Trophoblast cell (in vitro differentiated cells and primary cell): ENCODE measurements at regions not wholly inside any gene's neighbourhood (a gene's known extent, or its start where the extent isn't known, plus 50 kb on each side); places are given as distances from the start of the nearest gene placed in this dataset.

Experiments
- DNase-seq, 2 donors: peaks; one replicate each; pipeline ENCODE4 v3.0.0-alpha.2; 2016
- H2AFZ ChIP-seq: 2 replicates; pipeline ENCODE4 v1.6.1; 2013; ENCODE audit warnings: low read length, moderate library complexity, mild to moderate bottlenecking; ENCODE audit not compliant: insufficient read depth, poor library complexity
- H2AK5ac ChIP-seq: 2 replicates; pipeline ENCODE4 v1.6.1; 2013; ENCODE audit warnings: mild to moderate bottlenecking, low read length
- H2BK120ac ChIP-seq: 2 replicates; pipeline ENCODE4 v1.6.1; 2013; ENCODE audit warnings: low read length, mild to moderate bottlenecking, moderate library complexity; ENCODE audit not compliant: insufficient read depth, poor library complexity
- H2BK12ac ChIP-seq: 2 replicates; pipeline ENCODE4 v1.6.1; 2013; ENCODE audit warnings: mild to moderate bottlenecking, low read length, moderate library complexity
- H2BK5ac ChIP-seq: 2 replicates; pipeline ENCODE4 v1.6.1; 2013; ENCODE audit warnings: low read length, low read depth, moderate library complexity, mild to moderate bottlenecking; ENCODE audit not compliant: poor library complexity
- H3K14ac ChIP-seq: 2 replicates; pipeline ENCODE4 v1.6.1; 2013; ENCODE audit warnings: mild to moderate bottlenecking, low read length
- H3K18ac ChIP-seq: 2 replicates; pipeline ENCODE4 v1.6.1; 2013; ENCODE audit warnings: mild to moderate bottlenecking, low read length
- H3K23ac ChIP-seq: 2 replicates; pipeline ENCODE4 v1.6.1; 2013; ENCODE audit warnings: low read length
- H3K27ac ChIP-seq: 2 replicates; pipeline ENCODE4 v1.5.1; 2013; ENCODE audit warnings: low read depth, mild to moderate bottlenecking, inconsistent platforms, low read length, moderate library complexity
- H3K27me3 ChIP-seq: 2 replicates; pipeline ENCODE4 v1.6.1; 2013; ENCODE audit warnings: inconsistent platforms, mild to moderate bottlenecking, low read length, moderate library complexity; ENCODE audit not compliant: insufficient read depth
- H3K36me3 ChIP-seq, 2 experiments: 1 replicate in 1 of 2; 2 replicates in 1 of 2; pipeline ENCODE4 v1.6.1; 2013; ENCODE audit warnings: low read length in 2 of 2, mild to moderate bottlenecking in 2 of 2, moderate library complexity in 1 of 2; ENCODE audit not compliant: insufficient read depth in 2 of 2, control insufficient read depth in 1 of 2
- H3K4ac ChIP-seq: 2 replicates; pipeline ENCODE4 v1.6.1; 2013; ENCODE audit warnings: low read depth, mild to moderate bottlenecking, low read length, moderate library complexity
- H3K4me1 ChIP-seq, 2 experiments: 1 replicate in 1 of 2; 2 replicates in 1 of 2; pipeline ENCODE4 v1.6.1; 2013; ENCODE audit warnings: low read length in 2 of 2, mild to moderate bottlenecking in 2 of 2, moderate library complexity in 1 of 2; ENCODE audit not compliant: insufficient read depth in 2 of 2, control insufficient read depth in 1 of 2
- H3K4me2 ChIP-seq: 2 replicates; pipeline ENCODE4 v1.6.1; 2013; ENCODE audit warnings: inconsistent platforms, mild to moderate bottlenecking, low read length, moderate library complexity
- H3K4me3 ChIP-seq: 2 replicates; pipeline ENCODE4 v1.5.1; 2013; ENCODE audit warnings: mild to moderate bottlenecking, low read depth, low read length, inconsistent platforms
- H3K79me1 ChIP-seq: one replicate; pipeline ENCODE4 v1.6.1; 2013; ENCODE audit warnings: low read length
- H3K79me2 ChIP-seq: 2 replicates; pipeline ENCODE4 v1.6.1; 2013; ENCODE audit warnings: low read length, mild to moderate bottlenecking; ENCODE audit not compliant: control insufficient read depth, insufficient read depth, poor library complexity
- H3K9ac ChIP-seq: 2 replicates; pipeline ENCODE4 v1.6.1; 2013; ENCODE audit warnings: mild to moderate bottlenecking, low read length
- H3K9me3 ChIP-seq: 2 replicates; pipeline ENCODE4 v1.6.1; 2013; ENCODE audit warnings: low read depth, mild to moderate bottlenecking, control low read depth, inconsistent platforms, low read length; ENCODE audit not compliant: insufficient read depth
- H4K12ac ChIP-seq: 2 replicates; pipeline ENCODE4 v1.6.1; 2013; ENCODE audit warnings: low read depth, mild to moderate bottlenecking, low read length, moderate library complexity
- H4K8ac ChIP-seq: 2 replicates; pipeline ENCODE4 v1.6.1; 2013; ENCODE audit warnings: low read depth, mild to moderate bottlenecking, low read length, moderate library complexity
- H4K91ac ChIP-seq: one replicate; pipeline ENCODE4 v1.6.1; 2013; ENCODE audit warnings: low read depth, mild to moderate bottlenecking, low read length, moderate library complexity
- WGBS: extraction: QIAGEN DNeasy Blood & Tissue Kit; methylation state at CpG from one replicate; pipeline ENCODE4 v1.1.7; 2013; ENCODE audit warnings: missing lambda C conversion rate; ENCODE audit not compliant: insufficient read length, insufficient coverage; ENCODE audit errors: extremely low coverage; 5-methylcytosine and 5-hydroxymethylcytosine counted together

DNA sequence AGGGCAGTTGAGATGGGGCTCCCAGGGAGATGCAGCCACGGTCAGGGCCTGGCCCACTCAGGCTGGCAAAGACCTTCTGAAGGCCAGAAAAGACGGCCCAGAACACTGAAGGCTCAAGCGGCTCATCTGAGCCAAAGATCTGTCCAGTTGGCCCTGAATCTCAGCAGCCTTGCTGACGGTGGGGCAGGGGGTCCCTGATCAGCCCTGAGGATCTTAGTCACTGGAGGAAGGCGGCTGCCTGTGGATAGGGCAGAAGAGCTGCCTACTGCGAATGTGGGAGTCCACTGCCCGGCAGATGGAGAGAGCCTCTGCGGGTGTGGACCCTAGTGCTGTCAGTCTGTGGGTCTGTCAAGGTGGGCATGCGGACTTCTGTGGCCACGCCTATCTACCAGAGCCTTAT lies 1738.2 kb downstream of the TP53TG3F start:
- H2AK5ac ChIP-seq: no peak overlapping the region
- H4K8ac ChIP-seq: no peak overlapping the region
- no peak overlapping the region for H3K4ac ChIP-seq
- no peak overlapping the region for H2BK12ac ChIP-seq
- H3K4me1 ChIP-seq: no peaks in the 10 kb centered on the region
- no peak overlapping the region for H3K4me2 ChIP-seq
- no peaks in the 10 kb centered on the region for H3K79me2 ChIP-seq
- H2BK120ac ChIP-seq: no peak overlapping the region
- DNase-seq: no peak
- H3K36me3 ChIP-seq: no peaks in the 10 kb centered on the region
- H2BK5ac ChIP-seq: no peak overlapping the region
- H4K91ac ChIP-seq: no peak overlapping the region
- H3K23ac ChIP-seq: no peak overlapping the region
- H3K27me3 ChIP-seq: no peaks in the 10 kb centered on the region
- no peak overlapping the region for H3K18ac ChIP-seq
- H2AFZ ChIP-seq: no peak overlapping the region
- H3K79me1 ChIP-seq: no peaks in the 10 kb centered on the region
- no peak overlapping the region for H3K9ac ChIP-seq
- no peak overlapping the region for H3K4me3 ChIP-seq
- H3K9me3 ChIP-seq: peaks cover 67% of the 10 kb centered on the region
- no CpG with 5 or more reads among the region's 10 CpGs for WGBS
- H3K27ac ChIP-seq: no peak overlapping the region
- H4K12ac ChIP-seq: no peak overlapping the region
- no peak overlapping the region for H3K14ac ChIP-seq

DNA sequence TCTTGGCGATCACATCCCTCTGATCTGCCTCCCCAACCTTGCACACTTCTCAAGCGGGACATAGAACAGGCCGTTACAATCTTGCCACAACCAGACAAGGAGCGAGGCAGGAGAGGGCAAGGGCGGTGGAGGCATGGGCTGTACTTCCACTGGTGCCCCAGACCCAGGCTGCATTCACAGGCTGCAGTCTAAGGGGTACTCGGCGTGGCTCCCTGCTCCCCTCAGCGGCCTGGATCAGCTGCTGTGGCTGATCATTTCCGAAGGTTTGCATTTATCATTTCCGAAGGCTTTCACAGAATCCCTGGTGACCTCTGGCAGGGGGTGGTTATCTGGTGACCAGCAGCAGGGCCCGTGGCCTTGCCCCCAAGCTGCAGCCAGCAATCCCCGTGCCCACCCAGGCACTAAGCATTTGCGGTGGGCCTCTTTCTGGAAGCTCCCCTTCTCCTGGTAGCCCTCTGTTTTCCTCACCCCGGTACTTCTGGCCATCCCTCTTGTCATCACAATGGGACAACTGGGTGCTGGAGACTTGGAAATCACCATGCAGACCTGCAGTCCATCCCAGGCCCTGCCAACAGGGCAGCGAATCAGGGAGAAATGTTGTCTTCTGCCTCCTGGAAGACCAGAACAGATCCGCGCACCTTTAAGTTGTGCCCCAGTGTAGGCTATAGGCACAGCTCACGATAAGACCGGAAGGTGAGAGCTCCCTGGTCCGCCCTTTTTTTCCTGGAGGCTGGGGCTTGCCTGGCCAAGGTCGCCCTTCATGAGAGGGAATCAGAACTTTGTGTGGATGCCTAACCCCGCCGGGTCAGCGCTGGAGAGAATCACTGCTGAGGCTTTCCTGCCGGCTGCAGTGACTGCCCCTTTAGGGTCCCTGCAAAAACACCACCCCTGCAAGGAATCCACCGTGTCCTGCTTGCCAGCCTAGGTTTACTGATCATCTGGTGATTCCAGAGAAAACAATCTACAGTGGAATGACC lies 1739.1 kb downstream of the TP53TG3F start:
- H3K18ac ChIP-seq: no peak overlapping the region
- H2BK12ac ChIP-seq: no peak overlapping the region
- no peak overlapping the region for H3K27ac ChIP-seq
- no peak overlapping the region for H4K91ac ChIP-seq
- H2BK5ac ChIP-seq: no peak overlapping the region
- H3K79me1 ChIP-seq: no peaks in the 10 kb centered on the region
- no peak overlapping the region for H3K4ac ChIP-seq
- no peak overlapping the region for H3K14ac ChIP-seq
- H2BK120ac ChIP-seq: no peak overlapping the region
- H3K4me1 ChIP-seq: no peaks in the 10 kb centered on the region
- no peak overlapping the region for H3K9ac ChIP-seq
- peaks cover 72% of the 10 kb centered on the region for H3K9me3 ChIP-seq
- no peaks in the 10 kb centered on the region for H3K79me2 ChIP-seq
- WGBS: no CpG with 5 or more reads among the region's 26 CpGs
- H4K8ac ChIP-seq: no peak overlapping the region
- no peaks in the 10 kb centered on the region for H3K36me3 ChIP-seq
- no peak overlapping the region for H2AFZ ChIP-seq
- no peak overlapping the region for H3K23ac ChIP-seq
- no peak overlapping the region for H3K4me2 ChIP-seq
- H3K4me3 ChIP-seq: no peak overlapping the region
- H3K27me3 ChIP-seq: no peaks in the 10 kb centered on the region
- H2AK5ac ChIP-seq: no peak overlapping the region
- DNase-seq: no peak
- H4K12ac ChIP-seq: no peak overlapping the region

DNA sequence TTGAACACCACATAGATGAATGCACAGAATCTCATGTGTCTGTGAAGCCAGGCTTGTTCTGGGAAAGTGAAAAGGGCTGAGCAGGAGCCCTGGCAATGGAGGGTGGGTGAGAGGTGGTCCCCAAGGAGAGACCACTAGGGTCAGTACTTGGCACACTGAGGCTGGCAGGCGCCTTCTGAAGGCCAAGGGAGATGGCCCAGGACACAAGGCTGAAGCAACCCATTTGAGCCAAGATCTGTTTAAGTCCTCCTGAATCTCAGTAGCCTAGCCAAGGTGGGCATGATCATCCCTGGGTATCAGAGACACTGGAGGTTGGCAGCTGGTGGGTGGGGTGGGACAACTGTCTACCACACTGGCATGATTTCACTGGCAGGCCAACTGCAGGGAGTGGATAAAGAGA lies 1741.2 kb downstream of the TP53TG3F start:
- Histone ChIP-seq H2AFZ (no peak overlapping the region), H3K9me3 (peaks cover 59% of the 10 kb centered on the region), H3K23ac (no peak overlapping the region), H3K14ac (no peak overlapping the region), H3K4me1 (no peaks in the 10 kb centered on the region), H4K91ac (no peak overlapping the region), H3K27ac (no peak overlapping the region), H3K36me3 (no peaks in the 10 kb centered on the region), H2BK5ac (no peak overlapping the region), H3K79me1 (no peaks in the 10 kb centered on the region), H2AK5ac (no peak overlapping the region), H4K12ac (no peak overlapping the region), H2BK12ac (no peak overlapping the region), H3K27me3 (no peaks in the 10 kb centered on the region), H3K4me2 (no peak overlapping the region), H4K8ac (no peak overlapping the region), H3K18ac (no peak overlapping the region), H3K79me2 (no peaks in the 10 kb centered on the region), H2BK120ac (no peak overlapping the region), H3K9ac (no peak overlapping the region), H3K4me3 (peak overlapping the region; percentile 43), H3K4ac (no peak overlapping the region)
- no peak for DNase-seq
- WGBS: no CpG with 5 or more reads among the region's 1 CpG

DNA sequence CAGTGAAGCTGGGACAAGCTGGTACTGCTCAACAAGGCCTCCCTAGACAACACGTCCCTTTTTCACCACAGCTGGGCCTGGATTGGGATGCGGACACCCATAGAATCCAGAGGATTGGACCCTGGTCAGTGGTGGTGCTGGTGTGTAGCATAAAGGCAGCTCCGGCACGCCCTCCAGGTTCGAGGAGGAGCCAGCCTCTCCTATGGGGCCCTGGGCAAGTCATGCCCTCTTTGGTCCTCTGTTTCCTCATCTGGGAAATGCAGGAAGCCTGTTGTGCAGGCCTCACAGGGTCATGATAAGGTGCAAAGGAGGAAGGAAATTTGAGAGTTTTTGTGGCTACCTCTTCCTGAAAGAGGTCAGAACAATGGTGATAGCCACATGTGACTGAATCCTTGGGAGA lies 1741.7 kb downstream of the TP53TG3F start:
- Histone ChIP-seq H3K18ac (no peak overlapping the region), H3K4me2 (no peak overlapping the region), H3K79me2 (no peaks in the 10 kb centered on the region), H3K36me3 (no peaks in the 10 kb centered on the region), H3K4me1 (no peaks in the 10 kb centered on the region), H4K91ac (no peak overlapping the region), H3K14ac (no peak overlapping the region), H4K8ac (no peak overlapping the region), H3K4ac (no peak overlapping the region), H2BK5ac (no peak overlapping the region), H3K4me3 (no peak overlapping the region), H3K79me1 (no peaks in the 10 kb centered on the region), H3K27me3 (no peaks in the 10 kb centered on the region), H2BK120ac (no peak overlapping the region), H2BK12ac (no peak overlapping the region), H4K12ac (no peak overlapping the region), H2AK5ac (no peak overlapping the region), H3K27ac (no peak overlapping the region), H2AFZ (no peak overlapping the region), H3K23ac (no peak overlapping the region), H3K9me3 (peaks cover 55% of the 10 kb centered on the region), H3K9ac (no peak overlapping the region)
- no CpG with 5 or more reads among the region's 5 CpGs for WGBS
- DNase-seq: no peak
